H1 (cell line): ENCODE measurements at regions not wholly inside any gene's neighbourhood (a gene's known extent, or its start where the extent isn't known, plus 50 kb on each side); places are given as distances from the start of the nearest gene placed in this dataset.

Experiments used
- CTCF ChIA-PET: fragments of 300-600 bp; sonication (Branson Sonifier 250); formaldehyde crosslinking; loops from one replicate; lab custom pipeline; 2021; ENCODE audit not compliant: partially characterized antibody; lab: Charles Lee
- POLR2A ChIA-PET: fragments of 300-600 bp; sonication (Branson Sonifier 250); formaldehyde crosslinking; loops from one replicate; lab custom pipeline; 2021; ENCODE audit warnings: inconsistent platforms; ENCODE audit not compliant: partially characterized antibody; lab: Charles Lee
- DNase-seq, 2 experiments: peaks; one replicate each; pipeline versions ENCODE4 v3.0.0 to v3.0.0-alpha.2; 2010 to 2022; ENCODE audit warnings: low spot score in 2 of 2, low read depth in 1 of 2, mixed read lengths in 1 of 2
- FAIRE-seq: peaks from 2 replicates; lab custom pipeline; 2011; peaks lifted over from hg19 to GRCh38; lab: Jason Lieb, UNC
- H2AFZ ChIP-seq: 2 replicates; pipeline ENCODE4 v1.8.1; 2012; ENCODE audit warnings: low read length, inconsistent platforms
- H2AK5ac ChIP-seq: 2 replicates; pipeline ENCODE4 v1.6.1; 2013; ENCODE audit warnings: low read depth, low read length
- H2BK120ac ChIP-seq: replicated peaks from 2 replicates; pipeline ENCODE3; 2013; ENCODE audit warnings: low read depth, low read length, inconsistent platforms
- H2BK12ac ChIP-seq: 2 replicates; pipeline ENCODE4 v1.6.1; 2013; ENCODE audit warnings: low read depth, low read length
- H2BK15ac ChIP-seq: 2 replicates; pipeline ENCODE4 v1.6.1; 2013; ENCODE audit warnings: low read length
- H2BK20ac ChIP-seq: 2 replicates; pipeline ENCODE4 v1.6.1; 2013; ENCODE audit warnings: low read length
- H2BK5ac ChIP-seq: 2 replicates; pipeline ENCODE4 v1.6.1; 2013; ENCODE audit warnings: low read depth, low read length
- H3K14ac ChIP-seq: 2 replicates; pipeline ENCODE4 v1.6.1; 2013; ENCODE audit warnings: inconsistent platforms; ENCODE audit not compliant: insufficient read length
- H3K18ac ChIP-seq: 2 replicates; pipeline ENCODE4 v1.6.1; 2013; ENCODE audit warnings: low read length; ENCODE audit errors: extremely low read depth
- H3K23ac ChIP-seq: 2 replicates; pipeline ENCODE4 v1.6.1; 2013; ENCODE audit warnings: inconsistent platforms; ENCODE audit not compliant: insufficient read length
- H3K23me2 ChIP-seq: 2 replicates; pipeline ENCODE4 v1.6.1; 2013; ENCODE audit warnings: low read depth, low read length
- H3K27ac ChIP-seq: 2 replicates; pipeline ENCODE4 v1.6.1; 2011; ENCODE audit warnings: low read depth, low read length, inconsistent platforms
- H3K27me3 ChIP-seq, 4 experiments: replicated peaks in 1 of 4; 1 replicate in 1 of 4; 2 replicates in 3 of 4; pipeline versions ENCODE4 v1.6.1 to v1.8.1; 2011 to 2013; ENCODE audit warnings: low read length in 3 of 4, mild to moderate bottlenecking in 3 of 4, inconsistent platforms in 2 of 4, mixed read lengths in 2 of 4, moderate library complexity in 1 of 4; ENCODE audit not compliant: control insufficient read depth in 3 of 4, insufficient read depth in 3 of 4; ENCODE audit errors: extremely low read depth in 1 of 4
- H3K36me3 ChIP-seq, 4 experiments: 2 replicates each; pipeline versions ENCODE4 v1.6.1 to v1.8.1; 2011 to 2013; ENCODE audit warnings: mild to moderate bottlenecking in 4 of 4, low read length in 3 of 4, moderate library complexity in 2 of 4, control low read depth in 1 of 4, inconsistent platforms in 1 of 4; ENCODE audit not compliant: insufficient read depth in 4 of 4, control insufficient read depth in 2 of 4
- H3K4ac ChIP-seq: replicated peaks from 2 replicates; pipeline ENCODE3; 2013; ENCODE audit warnings: low read length, low read depth, mixed read lengths, inconsistent platforms; ENCODE audit not compliant: insufficient read length
- H3K4me1 ChIP-seq, 4 experiments: replicated peaks in 1 of 4; 1 replicate in 1 of 4; 2 replicates in 3 of 4; pipeline versions ENCODE4 v1.6.1 to v1.8.1; 2011 to 2013; ENCODE audit warnings: low read length in 3 of 4, inconsistent platforms in 2 of 4, mixed read lengths in 1 of 4; ENCODE audit not compliant: insufficient read depth in 4 of 4, control insufficient read depth in 3 of 4
- H3K4me2 ChIP-seq, 2 experiments: 2 replicates each; pipeline versions ENCODE4 v1.6.1 to v1.8.1; 2011 to 2013; ENCODE audit warnings: low read depth in 2 of 2, low read length in 2 of 2, control low read depth in 1 of 2, inconsistent platforms in 1 of 2, mild to moderate bottlenecking in 1 of 2; ENCODE audit not compliant: insufficient read depth in 1 of 2
- H3K4me3 ChIP-seq, 4 experiments: fragments of 200-600, 300-600 bp in 1 of 4; sonication (generic), shearing (Covaris generic), sonication (Bioruptor Twin) in 1 of 4; 2 replicates each; pipeline versions ENCODE4 v1.5.1 to v1.8.1; 2011 to 2016; ENCODE audit warnings: low read length in 4 of 4, low read depth in 3 of 4, control low read depth in 2 of 4, inconsistent platforms in 2 of 4, mild to moderate bottlenecking in 2 of 4, mixed read lengths in 1 of 4, moderate library complexity in 1 of 4; ENCODE audit not compliant: insufficient read depth in 2 of 4; ENCODE audit errors: extremely low read depth in 1 of 4
- H3K56ac ChIP-seq: replicated peaks from 2 replicates; pipeline ENCODE3; 2013; ENCODE audit warnings: low read depth, mild to moderate bottlenecking, mixed read lengths, low read length, inconsistent platforms; ENCODE audit not compliant: insufficient read length
- H3K79me1 ChIP-seq: 2 replicates; pipeline ENCODE4 v1.6.1; 2013; ENCODE audit warnings: low read depth, low read length, control low read depth
- H3K79me2 ChIP-seq, 2 experiments: 2 replicates each; pipeline versions ENCODE4 v1.6.1 to v1.8.1; 2012 to 2013; ENCODE audit warnings: low read length in 2 of 2, mild to moderate bottlenecking in 2 of 2, inconsistent platforms in 1 of 2; ENCODE audit not compliant: insufficient read depth in 2 of 2, control insufficient read depth in 1 of 2
- H3K9ac ChIP-seq, 4 experiments: replicated peaks in 1 of 4; 1 replicate in 1 of 4; 2 replicates in 3 of 4; pipeline versions ENCODE4 v1.6.1 to v1.8.1; 2011 to 2013; ENCODE audit warnings: low read depth in 3 of 4, low read length in 3 of 4, control low read depth in 2 of 4, mild to moderate bottlenecking in 2 of 4, moderate library complexity in 2 of 4, inconsistent platforms in 1 of 4; ENCODE audit errors: extremely low read depth in 1 of 4
- H3K9me3 ChIP-seq, 2 experiments: 2 replicates each; pipeline versions ENCODE4 v1.6.1 to v1.8.1; 2012 to 2013; ENCODE audit warnings: mild to moderate bottlenecking in 2 of 2, moderate library complexity in 2 of 2, control low read depth in 1 of 2, inconsistent platforms in 1 of 2, low read depth in 1 of 2, low read length in 1 of 2, mixed read lengths in 1 of 2; ENCODE audit not compliant: insufficient read depth in 2 of 2
- H4K20me1 ChIP-seq, 2 experiments: replicated peaks in 1 of 2; 2 replicates each; pipeline versions ENCODE3 to v1.8.1; 2011 to 2013; ENCODE audit warnings: inconsistent platforms in 2 of 2, low read length in 2 of 2, mild to moderate bottlenecking in 1 of 2; ENCODE audit not compliant: insufficient read depth in 2 of 2, control insufficient read depth in 1 of 2
- H4K5ac ChIP-seq: 2 replicates; pipeline ENCODE4 v1.6.1; 2013; ENCODE audit warnings: low read length, low read depth, mixed read lengths, inconsistent platforms; ENCODE audit not compliant: insufficient read length
- H4K8ac ChIP-seq: 2 replicates; pipeline ENCODE4 v1.8.0; 2013; ENCODE audit warnings: mild to moderate bottlenecking, moderate library complexity, low read length, inconsistent platforms; ENCODE audit not compliant: insufficient read depth; ENCODE audit errors: extremely low read depth
- H4K91ac ChIP-seq: replicated peaks from 2 replicates; pipeline ENCODE3; 2013; ENCODE audit warnings: low read length, mixed read lengths, inconsistent platforms; ENCODE audit not compliant: insufficient read length
- BRCA1 ChIP-seq: IDR thresholded peaks from 2 replicates; pipeline ENCODE4 v1.6.1; 2012; ENCODE audit warnings: low read depth, low read length, improper control_type of control experiment
- GABPA ChIP-seq: IDR thresholded peaks from 2 replicates; pipeline ENCODE4 v1.6.1; 2011; ENCODE audit warnings: mild to moderate bottlenecking, low read length, moderate library complexity, borderline replicate concordance; ENCODE audit not compliant: insufficient read depth
- WGBS, 2 experiments: shearing (Covaris generic) in 1 of 2; methylation state at CpG; one replicate each; pipeline versions ENCODE4 v1.1.6 to v1.1.7; 2013 to 2015; ENCODE audit warnings: low lambda C conversion rate in 2 of 2, mixed read lengths in 2 of 2, inconsistent platforms in 1 of 2, low coverage in 1 of 2, missing lambda C conversion rate in 1 of 2; ENCODE audit not compliant: insufficient replicate concordance in 2 of 2, insufficient coverage in 1 of 2, insufficient read length in 1 of 2; ENCODE audit errors: extremely low coverage in 1 of 2, missing lambda C conversion rate in 1 of 2; 5-methylcytosine and 5-hydroxymethylcytosine counted together

- Histone ChIP-seq H2BK5ac (no peak overlapping the region), H2AFZ (no peak overlapping the region), H3K4me3 (no peak overlapping the region), H3K9me3 (no peaks in the 10 kb centered on the region), H4K20me1 (no peaks in the 10 kb centered on the region), H2AK5ac (no peak overlapping the region), H3K23me2 (no peaks in the 10 kb centered on the region; the same call in 1 of the 2 replicates), H4K5ac (no peak overlapping the region), H3K4me2 (no peak overlapping the region), H3K4ac (no peak overlapping the region), H2BK20ac (no peak overlapping the region), H3K27ac (no peak overlapping the region), H4K91ac (no peak overlapping the region), H3K14ac (no peak overlapping the region), H3K79me2 (no peaks in the 10 kb centered on the region), H2BK12ac (no peak overlapping the region), H3K18ac (no peak overlapping the region), H4K8ac (no peak overlapping the region), H3K79me1 (no peaks in the 10 kb centered on the region), H3K27me3 (no peaks in the 10 kb centered on the region), H3K56ac (no peak overlapping the region), H2BK120ac (no peak overlapping the region)
- 95% methylated on average over 2 of the region's 2 CpGs; no CpG with 5 or more reads in 1 of the 2 experiments for WGBS, 2 experiments
- CTCF ChIA-PET, result interaction anchor here (0.6 kb wide), 1 partner anchor 78 kb away, joined by 3 read pairs; no protein-coding TSS in a partner anchor
- no peak for DNase-seq
- POLR2A ChIA-PET, result interaction anchor here (0.7 kb wide), 1 partner anchor 333 kb away, joined by 3 read pairs; no protein-coding TSS in a partner anchor
- no peak for FAIRE-seq
- TF ChIP-seq BRCA1 (no peak), GABPA (no peak)
- TF ChIP-seq, all 59 proteins: peak for 0
- no peak overlapping the region for H2BK15ac ChIP-seq
- no peak overlapping the region for H3K9ac ChIP-seq
- H3K36me3 ChIP-seq, result no peaks in the 10 kb centered on the region
- no peaks in the 10 kb centered on the region; a peak in 1 of 7 replicates for H3K4me1 ChIP-seq
- no peak overlapping the region for H3K23ac ChIP-seq
Measured at GRCh38 chr12:92248977-92249376, 103.3 kb upstream of the BTG1 start.
